GM21381 (cell line): ENCODE measurements at regions not wholly inside any gene's neighbourhood (a gene's known extent, or its start where the extent isn't known, plus 50 kb on each side); places are given as distances from the start of the nearest gene placed in this dataset.
A peak's percentile ranks its signal among the peaks of the same experiment; 100 is the strongest.
"Not testable (repeated sequence)": the region's sequence is repeated elsewhere in the genome, so short reads cannot be mapped to it uniquely, and the experiment has no call there.

ENCODE experiments used
- ATAC-seq: cut with Tn5 transposase; IDR thresholded peaks from one replicate; pipeline ENCODE4 v1.9.1; 2021; ENCODE audit warnings: mild to moderate bottlenecking, moderate library complexity; ENCODE audit not compliant: unreplicated experiment

GRCh38 chr4:13922873-13923645 lies 295.5 kb upstream of the BOD1L1 start:
- no peak for ATAC-seq

GRCh38 chr4:13924900-13925299 lies 297.4 kb upstream of the BOD1L1 start:
- ATAC-seq: not testable (repeated sequence)

- no peak for ATAC-seq
These were observed 300.7 kb upstream of the BOD1L1 start for GRCh38 chr4:13928214-13928613.

- no peak for ATAC-seq
These were observed 302.6 kb upstream of the BOD1L1 start for GRCh38 chr4:13930155-13930554.

- no peak for ATAC-seq
These were observed 305.7 kb upstream of the BOD1L1 start for GRCh38 chr4:13933191-13933590.

GRCh38 chr4:13938299-13938698 lies 310.8 kb upstream of the BOD1L1 start:
- ATAC-seq: no peak

- no peak for ATAC-seq
These were observed 313.4 kb upstream of the BOD1L1 start for GRCh38 chr4:13940921-13941320.

GRCh38 chr4:13942977-13943376 lies 315.5 kb upstream of the BOD1L1 start:
- ATAC-seq: no peak

- no peak for ATAC-seq
These were observed 316.6 kb upstream of the BOD1L1 start for GRCh38 chr4:13944095-13944511.

- no peak for ATAC-seq
These were observed 320.4 kb upstream of the BOD1L1 start for GRCh38 chr4:13947921-13948320.

- ATAC-seq: no peak
These were observed 323.0 kb upstream of the BOD1L1 start for GRCh38 chr4:13950491-13950890.

- ATAC-seq: no peak
These were observed 325.6 kb upstream of the BOD1L1 start for GRCh38 chr4:13953083-13953482.

GRCh38 chr4:13955551-13955950 lies 328.0 kb upstream of the BOD1L1 start:
- no peak for ATAC-seq

- no peak for ATAC-seq
These were observed 329.4 kb upstream of the BOD1L1 start for GRCh38 chr4:13956947-13957346.

GRCh38 chr4:13957871-13958270 lies 330.3 kb upstream of the BOD1L1 start:
- no peak for ATAC-seq

- ATAC-seq: no peak
These were observed 336.1 kb upstream of the BOD1L1 start for GRCh38 chr4:13963601-13964000.

- no peak for ATAC-seq
These were observed 339.0 kb upstream of the BOD1L1 start for GRCh38 chr4:13966231-13967195.

GRCh38 chr4:13968723-13969122 lies 341.2 kb upstream of the BOD1L1 start:
- ATAC-seq: no peak

GRCh38 chr4:13970349-13970748 lies 342.8 kb upstream of the BOD1L1 start:
- ATAC-seq: no peak

- no peak for ATAC-seq
These were observed 350.2 kb upstream of the BOD1L1 start for GRCh38 chr4:13977746-13978145.

- peak; percentile 61 for ATAC-seq
These were observed 353.1 kb upstream of the BOD1L1 start for GRCh38 chr4:13980317-13981310.
